Hypothalamus (tissue), 51 donors: ENCODE measurements at regions not wholly inside any gene's neighbourhood (a gene's known extent, or its start where the extent isn't known, plus 50 kb on each side); places are given as distances from the start of the nearest gene placed in this dataset.

Experiments
- DNase-seq, 51 donors: peaks; one replicate each; lab custom pipeline; 2025; lab: John Stamatoyannopoulos, UW

GRCh38 chr10:130576427-130576826, 440.2 kb downstream of the GLRX3 start:
- DNase-seq, result no peak

DNA sequence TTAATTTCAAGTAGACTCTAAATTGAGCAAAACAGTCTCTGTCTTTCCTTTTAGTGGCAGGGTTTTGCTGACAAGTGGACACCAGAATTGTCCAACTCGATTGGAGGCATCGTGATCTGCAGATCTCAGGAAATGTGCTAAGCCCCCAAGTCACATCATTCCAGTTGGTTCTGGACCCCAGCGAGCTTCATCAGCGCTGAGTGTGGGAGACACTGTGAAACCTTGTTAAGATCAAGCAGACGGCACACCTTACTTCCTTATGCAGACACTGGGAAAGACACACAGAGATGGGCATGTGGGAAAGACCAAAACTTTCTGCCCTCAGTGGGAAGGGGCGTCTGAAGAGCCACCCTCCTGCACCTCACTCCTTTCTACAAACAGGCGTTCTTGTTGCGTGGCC, 440.8 kb downstream of the GLRX3 start:
- DNase-seq, result no peak

DNA sequence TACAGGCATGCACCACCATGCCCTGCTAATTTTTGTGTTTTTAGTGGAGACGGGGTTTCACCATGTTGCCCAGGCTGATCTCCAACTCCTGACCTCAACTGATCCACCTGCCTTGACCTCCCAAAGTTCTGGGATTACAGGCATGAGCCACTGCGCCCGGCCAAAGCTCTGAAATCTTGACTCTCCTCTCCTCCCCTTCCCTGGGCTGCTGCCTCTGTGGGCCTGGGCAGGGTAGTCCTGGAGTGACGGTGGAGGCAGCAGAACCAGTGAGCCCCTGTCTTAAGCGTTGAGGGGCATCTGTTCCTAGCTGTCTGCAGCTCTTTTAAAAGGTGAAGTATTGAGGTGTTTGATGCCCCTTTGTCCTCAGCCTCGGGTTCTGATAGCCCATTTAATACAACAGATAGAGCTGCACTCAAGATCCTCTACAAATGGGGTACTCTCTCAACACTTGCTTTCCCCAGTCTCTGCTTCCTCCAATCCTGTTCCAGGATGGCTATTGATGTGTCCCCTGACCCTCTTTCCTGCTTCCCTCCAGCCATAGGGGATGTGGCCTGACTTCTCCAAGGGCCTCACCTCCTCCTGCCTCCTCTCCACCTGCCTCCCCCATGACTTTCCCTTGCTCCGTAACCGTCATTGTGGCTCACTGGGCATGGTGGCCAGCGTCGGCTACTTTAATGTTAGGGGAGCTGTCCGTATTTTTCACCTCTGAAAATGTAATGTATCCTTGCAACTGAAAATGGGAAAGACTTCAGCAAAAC, 442.5 kb downstream of the GLRX3 start:
- no peak for DNase-seq

- no peak for DNase-seq
Observed at GRCh38 chr10:130579913-130580312, 443.7 kb downstream of the GLRX3 start.

GRCh38 chr10:130580975-130581374, 444.8 kb downstream of the GLRX3 start:
- DNase-seq, result no peak

DNA sequence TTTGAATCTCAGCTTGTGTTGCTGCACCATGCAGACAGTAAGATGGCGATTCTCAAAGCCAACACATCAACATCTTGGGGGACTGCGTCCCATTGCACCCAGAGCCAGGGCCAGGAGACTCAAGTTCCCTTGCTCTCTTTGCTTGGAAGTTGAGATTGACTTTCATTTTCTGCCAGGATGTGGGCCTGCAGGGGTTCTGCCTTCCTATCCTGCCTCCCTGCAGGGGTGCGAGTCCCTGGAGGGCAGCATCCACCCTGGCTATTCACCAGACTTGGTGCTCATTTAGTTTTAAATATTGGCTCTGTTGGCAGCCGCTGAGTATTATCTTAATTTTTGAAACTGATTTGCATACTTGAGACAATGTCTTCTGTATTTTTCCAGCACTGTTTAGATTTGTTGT, 451.5 kb downstream of the GLRX3 start:
- DNase-seq, result no peak

- DNase-seq, result peak in 1 of 51 donors; percentile 34
Observed at GRCh38 chr10:130606001-130606405, 469.8 kb downstream of the GLRX3 start.

GRCh38 chr10:130607366-130607765, 471.2 kb downstream of the GLRX3 start:
- no peak for DNase-seq

GRCh38 chr10:130611239-130611638, 475.0 kb downstream of the GLRX3 start:
- DNase-seq, result no peak

DNA sequence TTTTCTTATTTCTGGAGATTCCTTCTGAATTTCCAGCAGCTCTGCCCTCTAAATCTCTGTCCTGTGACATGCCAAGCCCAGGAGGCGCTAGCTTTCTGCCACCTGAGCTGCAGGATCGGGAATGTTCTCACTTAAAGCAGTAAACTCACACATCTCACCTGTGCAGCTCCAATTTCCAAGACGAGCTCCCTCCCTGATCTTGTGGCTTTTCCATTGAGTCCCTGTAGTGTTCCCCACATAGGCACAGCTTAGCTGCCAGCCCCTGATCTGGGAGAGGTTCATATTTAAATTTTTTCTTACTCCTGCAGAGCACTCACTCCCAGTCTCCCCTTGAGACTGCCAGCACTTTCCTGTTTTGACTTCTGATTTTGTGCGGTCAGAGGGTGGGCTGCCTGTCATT, 479.3 kb downstream of the GLRX3 start:
- DNase-seq, result no peak

DNA sequence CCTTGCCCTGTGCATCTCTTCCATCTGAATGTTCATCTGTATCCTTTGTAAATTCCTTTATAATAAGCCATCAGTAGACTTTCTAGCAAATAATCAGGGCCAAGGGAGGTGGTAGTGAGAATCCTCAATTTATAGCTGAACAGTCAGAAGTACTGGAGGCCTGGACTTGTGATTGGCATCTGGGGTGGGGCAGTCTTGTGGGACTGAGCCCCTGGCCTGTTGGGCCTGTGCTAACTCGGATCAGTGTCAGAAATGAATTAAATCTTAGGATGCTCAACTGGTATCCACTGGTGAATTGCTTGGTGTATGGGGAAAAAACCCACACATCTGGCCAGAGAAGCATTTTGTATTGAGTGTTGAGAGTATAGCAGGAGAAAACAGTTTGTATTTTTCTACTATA, 481.8 kb downstream of the GLRX3 start:
- no peak for DNase-seq

GRCh38 chr10:130618647-130619046, 482.5 kb downstream of the GLRX3 start:
- no peak for DNase-seq

- DNase-seq, result no peak
Observed at GRCh38 chr10:130621231-130621775, 485.1 kb downstream of the GLRX3 start.

GRCh38 chr10:130623680-130624267, 487.6 kb downstream of the GLRX3 start:
- DNase-seq, result no peak

DNA sequence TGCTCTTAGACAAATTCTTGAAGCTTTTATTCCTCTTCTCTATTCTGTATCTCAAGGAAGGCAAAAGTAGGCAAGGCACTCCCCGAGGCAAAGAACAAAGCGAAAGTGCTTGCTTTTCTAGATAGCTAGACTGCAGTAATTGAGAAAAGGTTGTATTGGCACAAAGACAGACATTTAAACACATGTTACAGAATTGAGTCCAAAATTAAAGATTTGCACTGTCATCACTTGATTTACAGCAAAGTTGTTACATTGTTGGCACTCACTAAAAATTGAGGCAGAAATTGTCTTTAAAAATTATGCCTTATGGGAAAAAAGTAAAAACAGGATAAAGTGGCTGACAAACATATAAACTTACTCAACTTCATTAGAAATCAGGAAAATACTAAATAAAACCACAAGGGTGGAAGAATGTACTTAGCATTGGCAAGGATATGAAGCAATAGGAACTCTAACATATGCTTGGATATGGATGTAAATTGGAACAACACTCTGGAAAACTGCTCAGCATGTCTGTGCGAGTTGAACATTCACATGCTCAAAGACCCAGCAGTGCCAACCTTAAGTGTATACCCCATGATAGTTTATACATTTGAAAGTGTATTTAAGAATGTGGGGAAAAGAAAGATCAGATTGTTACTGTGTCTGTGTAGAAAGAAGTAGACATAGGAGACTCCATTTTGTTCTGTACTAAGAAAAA, 491.3 kb downstream of the GLRX3 start:
- no peak for DNase-seq

DNA sequence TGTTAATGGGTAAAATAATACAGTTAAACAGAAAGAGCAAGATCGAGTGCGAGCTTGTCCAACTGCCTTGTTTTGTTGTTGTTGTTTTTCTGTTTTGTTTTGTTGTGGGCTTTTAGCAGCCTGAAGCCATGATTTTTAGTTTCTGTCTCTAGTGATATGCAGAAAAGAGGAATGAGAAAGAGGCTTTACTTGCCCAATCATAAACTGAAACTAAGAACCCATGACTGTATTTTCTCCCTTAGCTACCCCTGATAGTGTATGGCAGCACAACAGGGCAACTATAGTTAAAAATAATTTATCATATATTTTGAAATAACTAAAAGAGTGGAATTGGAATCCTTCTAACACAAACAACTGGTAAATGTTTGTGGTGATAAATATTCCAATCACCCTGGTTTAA, 493.9 kb downstream of the GLRX3 start:
- no peak for DNase-seq

- no peak for DNase-seq
Observed at GRCh38 chr10:130631142-130632096, 495.2 kb downstream of the GLRX3 start.

GRCh38 chr10:130634816-130635215, 498.6 kb downstream of the GLRX3 start:
- no peak for DNase-seq

DNA sequence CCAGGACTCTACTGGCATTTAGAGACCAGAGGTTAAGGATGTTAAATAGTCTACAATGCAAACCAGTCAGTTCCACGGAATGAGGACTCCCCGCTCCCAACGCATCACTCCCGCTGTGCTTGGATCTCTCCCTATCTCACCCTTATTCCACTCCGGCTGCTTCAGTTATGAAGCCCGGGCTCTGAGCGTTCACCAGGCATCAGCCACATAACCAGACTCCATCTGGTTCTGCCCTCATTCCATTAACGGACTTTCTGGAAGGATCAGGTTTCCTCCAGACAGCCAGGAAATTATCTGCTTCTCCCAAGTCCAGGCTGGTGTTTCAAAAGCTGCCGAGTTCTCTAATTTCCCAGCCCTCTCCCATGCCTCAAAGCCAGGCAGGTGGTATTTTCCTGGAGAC, 499.3 kb downstream of the GLRX3 start:
- no peak for DNase-seq

DNA sequence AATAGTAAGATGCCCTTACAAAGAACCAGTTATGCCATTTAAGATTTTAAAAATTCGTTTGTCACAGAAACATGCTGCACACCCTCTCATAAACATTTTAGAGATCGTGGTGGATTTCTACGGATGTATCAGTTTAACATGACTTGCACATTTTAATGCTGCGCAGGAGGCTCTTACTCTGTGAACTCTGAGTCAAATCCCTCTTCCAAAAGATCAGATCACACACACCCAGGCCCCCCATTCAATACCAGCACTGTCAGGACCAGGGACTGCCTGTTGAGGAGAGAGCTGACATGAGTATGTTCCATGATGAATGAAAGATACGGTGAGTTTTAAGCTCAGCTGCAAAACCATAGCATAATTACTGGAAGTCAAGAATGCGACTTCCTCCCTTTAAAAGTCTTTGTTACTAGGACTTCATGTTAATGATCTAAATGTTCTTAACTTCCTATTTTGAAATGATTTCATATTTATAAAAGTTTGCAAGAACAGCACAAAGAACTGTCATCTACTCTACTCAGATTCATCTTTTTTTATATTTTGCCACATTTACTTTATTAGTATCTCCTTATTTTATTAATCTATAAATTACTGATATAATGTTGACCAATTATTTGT, 500.2 kb downstream of the GLRX3 start:
- DNase-seq, result no peak
